WTC11 (cell line): ENCODE measurements at regions not wholly inside any gene's neighbourhood (a gene's known extent, or its start where the extent isn't known, plus 50 kb on each side); places are given as distances from the start of the nearest gene placed in this dataset.

Experiments
- ATF3 ChIP-seq: sonication (generic); formaldehyde crosslinking; conservative IDR thresholded peaks from 2 replicates; pipeline ENCODE4 v1.8.1; 2022; ENCODE audit warnings: mild to moderate bottlenecking, missing genetic modification reagents
- CBFB ChIP-seq: sonication (generic); formaldehyde crosslinking; IDR thresholded peaks from 2 replicates; pipeline ENCODE4 v1.8.1; 2022; ENCODE audit warnings: mild to moderate bottlenecking, low read depth, missing genetic modification reagents
- CREM ChIP-seq: sonication (generic); formaldehyde crosslinking; IDR thresholded peaks from 2 replicates; pipeline ENCODE4 v1.8.1; 2022; ENCODE audit warnings: mild to moderate bottlenecking, missing genetic modification reagents, moderate library complexity
- CTCF ChIP-seq: fragments of 200-600 bp; IDR thresholded peaks from 2 replicates; pipeline ENCODE4 v1.8.0; 2022; ENCODE audit warnings: antibody characterized with exemption
- ELF4 ChIP-seq: sonication (generic); formaldehyde crosslinking; IDR thresholded peaks from 2 replicates; pipeline ENCODE4 v1.8.1; 2022; ENCODE audit warnings: low read depth, mild to moderate bottlenecking, moderate library complexity, missing genetic modification reagents
- ESRRA ChIP-seq: sonication (generic); formaldehyde crosslinking; IDR thresholded peaks from 2 replicates; pipeline ENCODE4 v1.8.1; 2022; ENCODE audit warnings: mild to moderate bottlenecking, missing genetic modification reagents, borderline replicate concordance
- NR2C2 ChIP-seq: sonication (generic); formaldehyde crosslinking; IDR thresholded peaks from 2 replicates; pipeline ENCODE4 v1.8.0; 2022; ENCODE audit warnings: mild to moderate bottlenecking, missing genetic modification reagents
- SP1 ChIP-seq: sonication (generic); formaldehyde crosslinking; conservative IDR thresholded peaks from 2 replicates; pipeline ENCODE4 v1.8.1; 2022; ENCODE audit warnings: missing genetic modification reagents
- ZNF281 ChIP-seq: sonication (generic); formaldehyde crosslinking; IDR thresholded peaks from 2 replicates; pipeline ENCODE4 v1.8.0; 2023; ENCODE audit warnings: mild to moderate bottlenecking, missing genetic modification reagents
- ZNF425 ChIP-seq: fragments of 250-450 bp; sonication (Bioruptor Pico); conservative IDR thresholded peaks from 2 replicates; pipeline ENCODE4 v1.9.0; 2021; ENCODE audit warnings: mild to moderate bottlenecking

- TF ChIP-seq CTCF (no peak), SP1 (no peak), ATF3 (CRISPR knock-in tag) (no peak), ZNF281 (CRISPR knock-in tag) (no peak), CBFB (CRISPR knock-in tag) (no peak), NR2C2 (CRISPR knock-in tag) (no peak), CREM (CRISPR knock-in tag) (no peak), ZNF425 (CRISPR knock-in tag) (no peak), ESRRA (CRISPR knock-in tag) (no peak), ELF4 (no peak)
Measured at GRCh38 chr16:8262299-8262698, 328.0 kb downstream of the TMEM114 start.
